HG03354 (cell line): ENCODE measurements at regions not wholly inside any gene's neighbourhood (a gene's known extent, or its start where the extent isn't known, plus 50 kb on each side); places are given as distances from the start of the nearest gene placed in this dataset.

Experiments
- ATAC-seq: cut with Tn5 transposase; IDR thresholded peaks from one replicate; pipeline ENCODE4 v1.9.1; 2021; ENCODE audit warnings: mild to moderate bottlenecking; ENCODE audit not compliant: unreplicated experiment, poor library complexity, severe bottlenecking

DNA sequence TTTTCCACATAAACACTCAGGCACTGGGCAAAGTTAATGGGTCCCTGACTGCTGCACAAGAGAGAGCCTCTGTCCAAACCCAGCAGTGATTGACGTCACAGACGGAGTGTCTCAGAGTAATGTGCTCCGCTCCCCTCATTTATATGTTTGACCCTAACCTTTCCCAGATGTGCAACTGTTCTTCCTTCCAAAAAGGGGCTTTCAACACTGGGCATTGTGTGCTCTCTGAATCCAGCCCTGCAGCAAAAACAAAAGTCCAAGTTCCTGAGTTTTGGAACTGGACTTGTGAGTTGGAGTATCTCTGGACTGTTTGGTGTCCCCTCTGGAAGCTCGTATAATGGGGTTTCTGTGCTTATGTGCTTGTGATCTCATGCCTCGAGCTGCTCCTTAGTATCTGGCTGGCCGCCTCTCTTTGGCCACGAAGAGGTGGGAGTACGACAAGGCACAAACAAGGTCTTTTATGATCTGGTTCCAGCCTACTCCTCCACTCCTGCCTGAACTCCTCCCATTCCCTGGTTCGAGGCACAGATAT, 76.4 kb upstream of the SMIM36 start:
- no peak for ATAC-seq

DNA sequence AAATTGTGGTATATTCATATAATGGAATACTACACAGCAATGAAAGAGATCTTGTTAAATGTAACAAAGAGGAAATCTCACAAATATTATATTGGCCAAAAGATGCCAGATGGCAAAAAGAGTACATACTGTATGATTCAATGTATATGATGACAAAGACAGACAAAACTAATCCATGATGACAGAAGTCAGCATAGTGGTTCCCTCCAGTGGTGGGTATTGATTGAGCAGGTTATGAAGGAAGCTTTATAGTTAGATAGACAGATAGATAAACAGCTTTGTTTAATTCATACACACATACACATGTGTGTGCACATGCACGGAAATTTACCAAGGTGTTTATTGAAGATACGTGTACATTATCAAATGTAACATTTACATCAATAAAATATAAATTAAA, 74.4 kb upstream of the SMIM36 start:
- ATAC-seq = no peak

DNA sequence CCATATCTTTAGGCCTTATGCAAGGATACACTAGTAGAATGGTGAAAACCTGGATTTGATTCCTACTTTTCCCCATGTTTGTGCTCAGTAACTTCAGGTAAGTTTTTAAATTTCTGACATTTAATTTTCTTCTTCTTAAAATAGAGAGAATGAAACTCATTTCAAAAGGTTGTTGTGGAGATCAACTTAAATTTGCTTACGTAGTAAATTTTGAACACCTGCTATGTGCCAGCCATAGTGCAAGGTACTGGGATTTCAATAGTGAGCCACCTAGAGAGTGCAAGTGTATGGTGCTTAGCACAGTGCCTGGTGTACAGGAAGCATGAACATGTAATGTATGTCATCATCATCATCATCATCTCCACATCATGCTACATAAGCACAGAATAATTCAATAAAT, 73.6 kb upstream of the SMIM36 start:
- no peak for ATAC-seq

DNA sequence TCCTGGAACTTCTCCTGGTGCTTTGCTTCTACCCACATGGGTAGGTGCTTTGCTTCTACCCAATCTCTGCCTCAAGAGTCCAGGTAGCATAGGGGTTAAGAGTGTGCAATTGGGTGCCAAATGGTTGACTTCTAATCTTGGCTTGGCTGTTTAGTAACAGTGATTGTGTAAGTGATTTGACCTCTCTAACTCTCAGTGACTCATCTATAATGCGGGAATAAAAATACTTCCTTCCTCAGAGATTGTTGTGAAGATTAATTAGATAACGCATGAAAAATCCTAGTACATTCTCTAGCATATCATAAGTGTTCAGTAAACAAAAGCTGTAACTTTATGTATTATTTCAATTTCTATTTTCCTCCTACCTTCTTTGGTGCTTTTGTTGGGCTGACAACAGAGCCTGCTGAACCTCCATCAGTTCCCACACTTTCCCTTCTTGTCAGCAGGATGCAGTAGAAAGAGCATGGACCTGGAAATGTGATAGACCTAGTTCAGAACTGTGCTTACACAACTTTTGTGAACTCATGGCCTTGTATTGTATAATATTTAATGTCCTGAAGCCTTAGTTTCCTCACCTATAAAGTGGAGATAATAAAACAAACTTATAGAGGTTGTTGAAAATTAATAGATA, 72.9 kb upstream of the SMIM36 start:
- no peak for ATAC-seq

DNA sequence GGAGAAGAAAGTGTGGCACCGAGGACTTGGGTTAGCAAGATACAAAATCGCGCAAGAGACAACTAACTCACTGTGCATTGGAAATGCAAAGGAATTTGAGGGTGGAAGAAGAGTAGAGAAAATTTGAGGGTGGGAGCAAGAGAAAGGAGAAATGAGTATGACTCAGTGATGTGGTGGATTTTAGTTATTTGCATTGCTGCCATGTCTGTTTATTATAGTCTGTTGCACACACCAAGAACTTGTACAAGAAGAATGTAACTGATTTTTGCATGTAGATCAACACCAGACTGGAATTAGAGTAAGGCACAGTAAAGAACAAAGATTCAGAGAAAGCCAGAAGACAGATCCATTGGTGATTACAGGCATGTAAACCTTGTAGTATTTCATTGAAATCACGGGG, 71.6 kb upstream of the SMIM36 start:
- no peak for ATAC-seq

DNA sequence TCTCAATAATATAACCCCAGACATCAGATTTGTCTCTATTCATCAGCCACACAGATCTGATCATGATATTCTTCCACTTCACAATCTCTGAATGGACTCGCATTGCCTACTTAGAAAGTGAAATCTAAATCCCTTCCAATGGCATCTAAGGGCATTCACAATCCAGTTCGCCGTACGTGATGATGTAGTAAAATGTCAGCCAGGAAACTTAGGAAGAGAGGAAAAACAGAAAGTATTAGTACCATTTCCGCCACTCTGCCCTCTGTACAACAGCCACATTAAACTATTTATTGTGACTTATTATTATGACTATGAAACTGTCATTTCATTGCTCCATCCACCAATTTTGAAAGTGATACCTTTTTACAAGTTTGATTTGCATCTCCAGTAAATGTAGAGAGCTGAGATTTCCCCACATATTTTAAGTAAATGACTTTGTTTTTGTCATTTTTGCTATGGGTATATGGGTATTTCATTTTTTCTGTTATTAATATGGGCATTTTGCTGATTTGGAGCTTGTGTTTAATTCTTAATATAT, 69.4 kb upstream of the SMIM36 start:
- ATAC-seq = peak; percentile 59

DNA sequence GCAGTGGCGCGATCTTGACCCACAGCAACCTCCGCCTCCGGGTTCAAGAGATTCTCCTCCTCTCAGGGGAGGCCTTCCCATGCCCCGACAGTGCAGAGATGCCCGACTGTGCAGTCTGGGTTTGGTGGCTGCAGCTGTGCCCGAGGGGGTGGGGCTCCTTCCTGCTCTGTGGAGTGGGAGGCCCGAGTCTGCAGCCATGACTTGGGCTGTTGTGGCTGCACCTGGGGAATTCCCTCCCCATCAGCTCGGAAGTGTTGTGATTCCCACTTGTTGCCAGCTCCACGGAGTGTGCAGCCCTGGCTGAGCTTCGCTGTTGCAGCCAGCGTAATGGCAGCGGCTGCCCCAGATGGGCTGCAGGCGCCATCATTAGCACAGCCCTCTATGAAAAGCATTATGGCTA, 66.4 kb upstream of the SMIM36 start:
- ATAC-seq = peak; percentile 11

DNA sequence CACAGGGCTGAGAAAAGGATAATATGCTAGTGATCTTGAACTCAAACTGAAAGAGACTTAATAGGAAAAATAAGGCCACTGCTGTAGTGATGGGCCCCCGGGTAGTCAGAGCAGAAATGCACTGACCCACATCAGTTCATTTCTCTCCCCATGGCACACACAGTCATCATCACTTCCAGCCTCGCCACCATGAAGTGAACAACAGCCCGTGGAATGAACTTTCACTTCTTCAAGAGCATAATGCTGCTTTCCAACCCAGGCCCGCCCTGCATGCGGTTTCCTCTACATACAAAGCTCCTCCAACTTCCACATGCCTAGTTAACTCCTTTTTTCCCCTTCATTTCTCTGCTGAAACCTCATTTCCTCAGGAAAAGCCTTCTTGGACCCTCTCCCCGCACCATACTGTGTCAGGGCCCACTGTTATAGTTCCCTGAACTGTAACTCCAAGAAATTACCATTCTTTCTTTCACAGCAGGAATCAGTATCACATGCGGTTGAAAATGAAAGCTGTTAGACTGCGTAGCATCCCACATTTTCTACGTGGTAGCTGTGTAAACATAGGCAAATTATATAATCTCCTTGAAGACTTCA, 65.8 kb upstream of the SMIM36 start:
- peak; percentile 79 for ATAC-seq

DNA sequence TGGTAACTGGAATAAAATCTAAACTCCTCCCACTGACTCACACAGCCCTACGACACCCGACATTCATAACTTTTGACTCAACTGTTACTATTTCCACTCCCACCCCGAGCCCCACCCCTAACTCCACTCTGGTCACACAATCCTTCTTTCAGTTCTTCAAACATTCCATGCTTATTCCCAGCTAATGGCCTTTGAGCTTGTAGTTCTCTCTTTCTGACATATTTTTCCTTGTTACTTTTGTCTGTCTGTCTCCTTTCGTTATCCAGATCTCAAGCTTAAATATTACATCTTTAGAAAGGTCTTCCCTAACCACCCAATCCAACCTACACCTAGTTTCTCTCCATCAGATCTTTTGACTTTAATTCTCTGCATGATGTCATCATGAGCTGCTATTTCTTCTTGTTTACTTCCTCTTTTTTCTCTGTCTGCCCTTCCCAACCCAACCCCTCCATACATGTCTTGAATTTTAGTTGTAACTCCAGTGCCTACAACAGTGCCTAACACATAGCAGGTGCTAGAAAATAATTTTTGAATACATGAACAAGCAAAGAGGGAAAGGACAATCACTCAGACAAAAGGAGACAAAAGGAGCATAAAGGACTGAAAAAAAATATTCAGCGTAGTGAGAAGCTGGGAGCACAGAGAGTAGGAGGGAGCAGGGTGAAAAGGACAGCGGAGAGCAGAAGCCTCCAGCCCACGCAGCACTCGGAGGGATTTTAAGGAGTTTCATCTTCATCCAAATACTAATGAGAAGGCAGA, 65.2 kb upstream of the SMIM36 start:
- ATAC-seq = peak; percentile 28

DNA sequence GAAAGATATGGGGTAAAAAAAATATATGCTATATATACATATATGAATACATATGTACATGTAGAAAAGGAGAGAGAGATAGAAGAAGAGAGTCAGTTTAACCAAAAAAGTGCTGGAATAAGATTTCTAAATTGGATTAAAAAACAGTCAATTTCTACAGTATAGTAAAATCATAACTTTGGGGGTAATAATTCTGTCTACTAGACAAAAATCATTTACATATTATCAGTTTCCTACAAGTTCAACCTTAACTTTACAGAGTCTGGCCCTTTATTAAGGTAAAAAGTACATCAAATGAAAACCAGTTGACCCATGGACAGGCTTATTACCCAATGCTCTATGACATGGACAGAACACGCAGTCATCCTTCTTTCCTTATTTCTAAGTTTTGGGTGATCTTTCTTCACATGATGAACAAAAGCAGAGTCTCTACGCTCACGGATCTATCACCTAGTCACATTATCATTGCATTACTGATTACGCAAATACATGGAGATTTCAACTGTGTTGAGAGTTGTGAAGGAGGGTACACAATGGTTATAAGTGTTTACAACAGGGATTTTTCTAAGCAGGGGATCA, 63.9 kb upstream of the SMIM36 start:
- no peak for ATAC-seq

DNA sequence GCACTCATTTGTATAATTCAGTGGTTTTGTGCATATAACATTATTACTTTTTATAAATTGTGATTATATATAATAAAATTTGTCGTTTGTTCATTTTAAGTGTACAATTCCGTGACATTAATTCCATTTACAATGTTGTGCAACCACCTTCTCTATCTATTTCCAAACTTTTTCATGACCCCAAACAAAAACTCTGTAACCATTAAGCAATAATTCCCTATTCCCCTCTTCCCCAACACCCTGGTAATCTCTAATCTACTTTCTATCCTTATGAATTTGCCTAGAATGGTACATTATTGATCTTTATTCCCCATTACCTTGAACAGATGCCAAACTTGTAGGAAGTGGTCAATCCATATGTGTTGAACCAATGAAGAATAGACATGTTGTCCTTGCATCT, 61.3 kb upstream of the SMIM36 start:
- ATAC-seq = no peak

DNA sequence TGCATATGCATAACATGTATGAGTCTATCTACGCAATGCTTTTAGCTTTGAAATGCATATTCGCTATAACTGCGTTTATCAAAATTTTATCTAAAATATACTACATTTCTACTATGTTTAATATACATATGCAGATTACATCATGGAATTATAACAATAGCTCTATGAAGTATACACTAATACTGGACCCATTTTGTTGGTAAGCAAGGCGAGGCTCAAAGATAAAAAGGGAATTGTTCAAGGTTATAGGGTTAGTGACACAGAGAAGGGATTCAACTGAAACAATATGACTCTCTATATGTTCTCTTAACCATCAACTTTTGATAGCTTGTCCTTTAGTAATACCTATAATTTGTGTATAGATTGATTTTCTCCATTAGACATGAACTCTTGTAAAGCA, 60.9 kb upstream of the SMIM36 start:
- no peak for ATAC-seq

DNA sequence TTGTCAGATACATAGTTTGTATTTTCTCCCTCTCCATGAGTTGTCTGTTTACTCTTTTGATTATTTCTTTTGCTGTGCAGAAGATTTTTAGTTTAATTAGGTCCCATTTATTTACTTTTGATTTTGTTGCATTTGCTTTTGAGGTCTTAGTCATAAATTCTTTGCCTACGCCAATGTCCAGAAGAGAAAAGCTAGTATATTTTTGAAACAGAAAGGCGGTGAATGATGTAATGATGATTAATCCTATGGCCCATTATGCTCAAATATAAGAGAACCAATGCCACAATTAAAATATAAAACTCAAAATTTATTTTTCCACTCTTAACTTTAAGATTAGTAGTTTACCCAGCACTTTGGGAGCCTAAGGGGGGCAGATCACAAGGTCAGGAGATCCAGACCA, 59.8 kb upstream of the SMIM36 start:
- ATAC-seq = no peak

DNA sequence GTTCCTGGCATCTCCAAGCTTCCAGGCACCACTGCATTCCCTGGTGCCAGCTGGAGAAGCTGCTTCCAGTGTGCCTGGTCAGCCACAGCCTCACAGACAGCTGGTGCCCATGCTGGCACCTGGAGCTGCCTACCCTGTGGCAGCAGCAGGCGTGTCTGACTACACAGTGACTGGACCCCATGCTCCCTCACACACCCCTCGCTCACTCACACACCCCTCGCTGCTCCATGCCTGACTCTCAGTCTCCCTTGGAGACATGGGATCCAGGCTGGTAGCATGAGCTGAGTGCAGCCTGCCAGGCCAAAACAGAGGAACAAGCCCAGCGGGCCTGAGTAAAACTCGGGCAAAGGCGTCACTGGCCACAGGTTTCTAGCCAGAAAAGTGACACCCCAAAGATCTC, 59.1 kb upstream of the SMIM36 start:
- ATAC-seq = no peak

DNA sequence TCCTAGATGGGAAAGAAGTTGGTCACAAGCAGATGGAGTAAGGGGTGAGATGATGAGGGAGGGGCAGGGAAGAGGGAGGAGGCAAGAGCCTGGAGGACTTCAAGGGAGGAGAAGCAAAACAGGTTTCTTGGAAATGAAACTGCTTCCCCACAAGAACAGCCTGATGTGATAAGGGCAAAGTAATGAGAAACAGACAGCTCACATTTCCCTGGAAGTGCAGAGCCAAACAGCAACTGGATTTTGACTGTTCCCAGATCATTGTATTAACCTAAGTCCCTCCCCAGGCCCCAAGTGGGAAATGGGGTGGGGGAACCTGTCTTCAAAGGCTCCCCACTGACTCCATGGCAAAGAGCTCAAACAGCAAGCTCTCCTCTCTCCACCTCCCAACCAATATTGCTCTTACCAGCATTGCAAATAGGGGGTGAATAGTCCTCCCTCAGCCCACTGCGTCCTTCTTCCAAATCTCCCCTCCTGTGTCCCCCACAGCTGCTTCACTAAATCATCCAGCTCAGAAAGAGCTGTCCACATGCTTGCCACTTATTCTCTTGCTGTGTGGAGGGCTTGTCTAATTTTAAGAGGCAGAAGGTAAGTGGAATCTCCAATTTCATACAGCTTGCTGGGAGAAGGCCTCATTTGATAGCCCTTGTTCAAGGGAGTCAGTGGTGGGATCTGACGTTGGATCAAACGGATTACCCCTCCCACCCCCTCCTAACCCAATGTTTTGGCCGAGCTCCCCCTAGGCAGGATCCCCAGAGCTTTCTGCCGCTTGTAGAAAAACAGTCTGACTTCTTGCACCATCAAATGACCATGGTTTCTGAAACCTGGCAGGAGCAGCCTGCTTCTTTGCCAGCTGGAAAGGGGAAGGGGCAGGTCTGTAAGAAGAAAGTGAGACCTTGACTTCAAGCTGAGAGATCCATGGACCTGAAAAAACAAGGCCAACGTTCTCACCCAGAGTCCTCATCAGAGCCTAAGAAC, 56.3 kb upstream of the SMIM36 start:
- no peak for ATAC-seq

DNA sequence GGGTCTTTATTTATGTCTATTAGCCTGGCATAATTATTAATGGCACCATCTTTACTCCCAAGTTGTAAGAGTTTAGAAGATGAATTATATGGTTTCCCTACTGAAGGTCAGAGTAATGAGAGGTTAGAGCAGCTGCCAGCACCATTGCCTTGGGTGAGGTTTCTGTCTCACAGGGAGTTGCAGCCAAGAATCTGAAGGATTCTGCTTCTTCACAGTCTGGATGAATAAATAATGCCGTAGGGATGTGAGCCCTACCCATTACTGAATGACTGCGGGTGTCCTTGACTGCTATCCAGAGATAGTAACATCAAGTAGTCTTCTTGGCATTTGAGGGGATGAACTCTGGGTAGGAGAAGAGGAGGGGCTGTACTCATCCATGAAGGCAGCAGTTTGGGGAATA, 52.8 kb upstream of the SMIM36 start:
- no peak for ATAC-seq

DNA sequence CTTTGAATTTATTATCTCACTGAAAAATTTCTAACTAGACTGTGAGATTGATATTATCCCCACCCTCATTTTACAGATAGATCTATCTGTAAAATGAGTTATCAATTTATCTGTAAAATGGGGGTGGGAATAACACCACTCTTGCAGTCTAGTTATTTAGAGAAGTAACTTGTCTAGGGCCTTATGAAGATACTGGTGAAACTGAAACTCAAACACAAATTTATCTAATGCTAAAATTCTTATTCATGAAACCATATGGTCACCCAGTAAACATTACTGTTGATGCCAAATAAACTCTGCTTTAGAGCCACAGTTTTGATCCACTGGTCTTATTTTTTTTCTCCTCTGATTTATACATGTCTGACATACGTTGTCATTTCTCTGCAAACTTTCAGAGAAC, 52.1 kb upstream of the SMIM36 start:
- ATAC-seq = no peak

DNA sequence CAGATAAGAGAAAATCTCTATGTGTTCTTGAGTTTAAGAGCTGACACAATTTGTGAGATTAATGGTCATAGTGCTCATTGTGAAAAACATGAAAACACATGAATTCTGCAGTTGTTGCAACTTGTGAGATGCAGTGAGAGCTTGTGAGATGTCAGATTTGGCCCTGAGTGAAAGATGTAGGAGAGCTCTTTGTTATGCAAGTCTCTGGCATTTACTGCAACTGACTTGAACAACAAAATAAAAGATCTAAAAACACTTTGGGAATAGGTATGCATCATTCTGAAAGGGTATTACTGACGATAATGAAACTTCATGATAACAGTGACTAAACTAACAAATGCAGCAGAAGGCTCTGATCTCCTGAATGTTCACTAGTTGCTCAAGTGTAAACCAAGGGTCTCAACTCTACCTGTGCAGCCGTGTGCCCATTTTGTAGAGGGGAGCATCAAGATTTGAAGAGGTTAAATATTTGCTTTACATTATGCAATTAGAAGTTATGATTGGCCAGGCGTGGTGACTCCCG, 50.8 kb upstream of the SMIM36 start:
- no peak for ATAC-seq

DNA sequence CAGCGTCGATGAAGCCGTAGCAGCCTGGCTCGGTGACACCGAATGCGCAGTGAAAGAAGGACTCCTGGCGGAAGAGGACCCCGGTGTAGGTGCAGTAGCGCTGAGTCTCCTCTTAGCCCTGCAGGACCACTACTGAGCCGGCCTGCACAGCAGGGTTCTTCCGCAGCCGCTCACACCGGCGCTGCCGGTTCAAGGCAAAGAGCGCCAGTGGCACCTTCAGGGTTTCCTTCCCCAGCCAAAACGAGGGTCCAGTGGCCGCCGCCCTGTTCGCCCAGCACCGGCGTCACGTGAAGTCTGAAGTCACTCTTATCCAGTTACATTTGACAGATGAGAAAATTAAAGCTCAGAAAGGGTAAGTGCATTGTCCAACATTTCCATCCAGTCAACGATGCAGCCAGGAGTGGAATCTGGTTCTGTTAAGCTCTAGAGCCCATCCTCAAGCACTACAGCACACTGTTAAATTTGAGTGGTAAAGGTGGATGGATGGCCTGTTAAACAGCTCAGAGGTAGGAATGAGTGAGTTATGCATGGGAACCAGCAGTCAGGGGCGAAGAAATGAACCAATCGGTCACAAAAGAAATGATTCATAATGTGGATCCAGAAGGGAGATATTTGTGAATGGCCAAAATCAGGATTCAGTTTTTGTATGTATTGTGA, 50.2 kb upstream of the SMIM36 start:
- no peak for ATAC-seq
